ENCODE measurements at regions not wholly inside any gene's neighbourhood (a gene's known extent, or its start where the extent isn't known, plus 50 kb on each side); places are given as distances from the start of the nearest gene placed in this dataset.

GRCh38 chr11:32213223-32213622 lies 122.3 kb downstream of the RCN1 start:
- TF ChIP-seq CTCF (conservative IDR thresholded peaks at IDR 0.05) (no peak), ZFX (IDR thresholded peaks at IDR 0.05) (no peak)

Measured in C4-2B (cell line).